22Rv1 (cell line): ENCODE measurements at regions not wholly inside any gene's neighbourhood (a gene's known extent, or its start where the extent isn't known, plus 50 kb on each side); places are given as distances from the start of the nearest gene placed in this dataset.

Experiments
- H3K27ac ChIP-seq: fragments of 450-650 bp; 2 replicates; pipeline ENCODE4 v1.5.1; 2017
- CTCF ChIP-seq: fragments of 450-650 bp; IDR thresholded peaks from 2 replicates; pipeline ENCODE4 v1.5.1; 2017; ENCODE audit warnings: mild to moderate bottlenecking
- ZFX ChIP-seq: fragments of 450-650 bp; IDR thresholded peaks from 2 replicates; pipeline ENCODE4 v1.6.1; 2017; ENCODE audit warnings: antibody characterized with exemption, borderline replicate concordance

DNA sequence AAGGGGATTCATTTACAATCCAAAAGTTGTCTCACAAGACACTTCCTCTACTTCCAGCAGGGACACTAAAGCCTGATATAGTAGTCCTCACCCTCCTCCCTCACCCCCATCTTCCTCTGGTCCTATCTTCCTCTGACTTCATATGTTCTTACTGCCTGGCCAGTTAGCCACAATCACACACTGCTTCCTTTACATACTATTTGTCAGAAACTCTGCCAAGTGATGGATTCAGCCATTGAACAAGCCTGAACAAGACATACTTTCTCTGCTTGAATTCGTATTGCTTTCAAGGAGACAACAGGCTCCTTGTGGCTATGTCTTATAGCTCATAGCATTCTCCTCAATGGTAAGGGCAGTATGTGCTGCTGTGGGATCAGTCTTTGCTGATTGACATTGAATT, 672.2 kb downstream of the BCL11A start:
- TF ChIP-seq ZFX (no peak), CTCF (no peak)
- no peak overlapping the region for H3K27ac ChIP-seq

- no peak for TF ChIP-seq CTCF
- no peak overlapping the region for H3K27ac ChIP-seq
These were observed 673.7 kb downstream of the BCL11A start for GRCh38 chr2:59879700-59880131.

DNA sequence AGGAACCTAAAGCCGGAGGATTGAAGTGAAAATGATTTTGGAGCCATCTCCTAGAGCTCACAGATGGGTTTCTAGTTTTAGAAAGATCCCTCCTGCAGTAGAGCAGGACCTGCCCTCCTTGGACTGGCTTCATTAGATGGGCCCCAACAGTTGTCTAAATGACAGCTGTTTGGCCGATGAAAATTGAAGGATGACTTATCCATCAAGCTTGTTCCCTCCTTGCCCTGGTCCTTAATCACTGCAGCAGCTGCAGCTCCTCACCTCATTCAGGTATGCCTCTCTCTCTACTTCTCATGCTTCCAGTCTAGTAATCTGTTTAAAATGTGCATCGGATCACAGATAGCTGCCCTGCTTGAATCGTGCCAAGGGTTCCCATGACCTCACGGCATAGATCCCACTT, 677.6 kb downstream of the BCL11A start:
- H3K27ac ChIP-seq, result no peak overlapping the region
- no peak for TF ChIP-seq CTCF
- no peak for TF ChIP-seq ZFX

GRCh38 chr2:59874971-59875755, 678.3 kb downstream of the BCL11A start:
- TF ChIP-seq ZFX, result no peak
- no peak for TF ChIP-seq CTCF
- no peak overlapping the region for H3K27ac ChIP-seq

- TF ChIP-seq CTCF (no peak), ZFX (no peak)
- no peak overlapping the region for H3K27ac ChIP-seq
These were observed 679.1 kb downstream of the BCL11A start for GRCh38 chr2:59874361-59874760.

GRCh38 chr2:59871830-59872229, 681.6 kb downstream of the BCL11A start:
- no peak overlapping the region for H3K27ac ChIP-seq
- TF ChIP-seq CTCF (no peak), ZFX (no peak)

DNA sequence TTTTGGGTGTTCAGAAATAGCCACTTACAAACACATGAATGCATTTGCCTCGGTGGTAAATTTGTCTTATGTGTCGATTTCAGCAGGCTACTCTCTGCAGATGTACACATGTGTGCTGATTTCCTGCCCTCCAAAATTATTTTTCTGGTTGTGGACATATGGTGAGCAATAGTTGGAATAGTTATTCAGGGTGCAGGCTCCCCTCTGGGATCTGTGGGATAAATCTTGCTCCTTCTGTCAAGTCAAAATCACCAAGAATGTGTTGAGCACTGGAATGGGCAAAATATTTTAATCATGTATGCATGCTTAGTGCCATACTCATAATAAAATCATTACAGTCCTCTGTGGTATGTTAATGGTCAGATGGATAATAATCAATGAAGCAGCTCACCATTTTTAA, 684.5 kb downstream of the BCL11A start:
- no peak for TF ChIP-seq CTCF
- TF ChIP-seq ZFX, result no peak
- H3K27ac ChIP-seq, result no peak overlapping the region
